K562 (cell line): ENCODE measurements at regions not wholly inside any gene's neighbourhood (a gene's known extent, or its start where the extent isn't known, plus 50 kb on each side); places are given as distances from the start of the nearest gene placed in this dataset.

Experiments
- CBFA2T2 ChIP-seq: fragments of 450-650 bp; conservative IDR thresholded peaks from 2 replicates; pipeline ENCODE4 v1.6.1; 2017; ENCODE audit warnings: mild to moderate bottlenecking
- CCAR2 ChIP-seq: fragments of 200-400 bp; formaldehyde crosslinking; IDR thresholded peaks from 2 replicates; pipeline ENCODE4 v1.6.1; 2017; ENCODE audit warnings: mild to moderate bottlenecking, low read depth, low read length
- KAT2B ChIP-seq: IDR thresholded peaks from one replicate; pipeline ENCODE4 v1.6.1; 2012; ENCODE audit warnings: low read depth, mild to moderate bottlenecking, control low read depth, inconsistent platforms, low read length, moderate library complexity
- KAT7 ChIP-seq: sonication (generic); formaldehyde crosslinking; IDR thresholded peaks from 2 replicates; pipeline ENCODE4 v1.8.0; 2022; ENCODE audit warnings: missing genetic modification reagents, mild to moderate bottlenecking, borderline replicate concordance
- MBD2 ChIP-seq: sonication (generic); IDR thresholded peaks from 2 replicates; pipeline ENCODE4 v1.6.1; 2016; ENCODE audit warnings: low read depth, borderline replicate concordance
- MYC ChIP-seq, 2 experiments: fragments of 250-450 bp in 1 of 2; sonication (Bioruptor Pico) in 1 of 2; IDR thresholded peaks; 2 replicates each; pipeline versions ENCODE4 v1.5.1 to v1.6.1; 2012 to 2021; ENCODE audit warnings: low read depth in 2 of 2, borderline replicate concordance in 1 of 2, improper control_type of control experiment in 1 of 2, low read length in 1 of 2, mild to moderate bottlenecking in 1 of 2, moderate library complexity in 1 of 2
- NCOR1 ChIP-seq: fragments of 450-650 bp; IDR thresholded peaks from 2 replicates; pipeline ENCODE4 v1.6.1; 2016; ENCODE audit warnings: mild to moderate bottlenecking, moderate library complexity
- PRPF4 ChIP-seq: fragments of 200-400 bp; formaldehyde crosslinking; IDR thresholded peaks from one replicate; pipeline ENCODE4 v1.6.1; 2017; ENCODE audit warnings: low read length, low read depth, mild to moderate bottlenecking; ENCODE audit not compliant: insufficient read depth, poor library complexity, severe bottlenecking
- RBBP5 ChIP-seq: fragments of 200-600 bp; sonication (generic); IDR thresholded peaks from 2 replicates; pipeline ENCODE4 v1.6.1; 2012; ENCODE audit warnings: borderline replicate concordance, mild to moderate bottlenecking, low read length, control low read depth, inconsistent platforms; ENCODE audit not compliant: insufficient read depth, poor library complexity, severe bottlenecking
- SRSF1 ChIP-seq: fragments of 200-400 bp; formaldehyde crosslinking; IDR thresholded peaks from 2 replicates; pipeline ENCODE4 v1.6.1; 2017; ENCODE audit warnings: mild to moderate bottlenecking, low read depth, low read length, moderate library complexity
- SUPT5H ChIP-seq: fragments of 450-650 bp; IDR thresholded peaks from 2 replicates; pipeline ENCODE4 v1.6.1; 2016
- ZNF584 ChIP-seq: fragments of 200-800 bp; sonication (Bioruptor generic); IDR thresholded peaks from 2 replicates; pipeline ENCODE4 v1.6.1; 2016; ENCODE audit warnings: low read depth, mild to moderate bottlenecking, missing genetic modification characterization, missing compliant biosample characterization
- TF ChIP-seq, protein P1 (sequence below): fragments of 450-650 bp; formaldehyde crosslinking; IDR thresholded peaks from 2 replicates; pipeline ENCODE4 v1.4.0; 2022; ENCODE audit warnings: missing genetic modification characterization
- TF ChIP-seq, protein P2 (sequence below), 3 experiments: fragments of 200-800 bp in 1 of 3; sonication (Bioruptor generic) in 1 of 3; sonication (generic) in 1 of 3; formaldehyde crosslinking in 1 of 3; IDR thresholded peaks; 2 replicates each; pipeline versions ENCODE4 v1.6.1 to v1.8.0; 2016 to 2022; ENCODE audit warnings: mild to moderate bottlenecking in 2 of 3, missing compliant biosample characterization in 2 of 3, missing genetic modification characterization in 2 of 3, missing genetic modification reagents in 1 of 3
- TF ChIP-seq, protein P3 (sequence below): conservative IDR thresholded peaks from 2 replicates; pipeline ENCODE4 v1.6.1; 2011; ENCODE audit warnings: low read depth, mild to moderate bottlenecking, low read length; ENCODE audit not compliant: control insufficient read depth
- TF ChIP-seq, protein P4 (sequence below): IDR thresholded peaks from 3 replicates; pipeline ENCODE4 v1.6.1; 2011; ENCODE audit warnings: borderline replicate concordance, mild to moderate bottlenecking, moderate library complexity; ENCODE audit not compliant: insufficient read length; ENCODE audit errors: extremely low read depth
- TF ChIP-seq, protein P5 (sequence below): sonication (generic); formaldehyde crosslinking; IDR thresholded peaks from 2 replicates; pipeline ENCODE4 v1.8.1; 2023; ENCODE audit warnings: mild to moderate bottlenecking, missing genetic modification reagents, moderate library complexity

DNA sequence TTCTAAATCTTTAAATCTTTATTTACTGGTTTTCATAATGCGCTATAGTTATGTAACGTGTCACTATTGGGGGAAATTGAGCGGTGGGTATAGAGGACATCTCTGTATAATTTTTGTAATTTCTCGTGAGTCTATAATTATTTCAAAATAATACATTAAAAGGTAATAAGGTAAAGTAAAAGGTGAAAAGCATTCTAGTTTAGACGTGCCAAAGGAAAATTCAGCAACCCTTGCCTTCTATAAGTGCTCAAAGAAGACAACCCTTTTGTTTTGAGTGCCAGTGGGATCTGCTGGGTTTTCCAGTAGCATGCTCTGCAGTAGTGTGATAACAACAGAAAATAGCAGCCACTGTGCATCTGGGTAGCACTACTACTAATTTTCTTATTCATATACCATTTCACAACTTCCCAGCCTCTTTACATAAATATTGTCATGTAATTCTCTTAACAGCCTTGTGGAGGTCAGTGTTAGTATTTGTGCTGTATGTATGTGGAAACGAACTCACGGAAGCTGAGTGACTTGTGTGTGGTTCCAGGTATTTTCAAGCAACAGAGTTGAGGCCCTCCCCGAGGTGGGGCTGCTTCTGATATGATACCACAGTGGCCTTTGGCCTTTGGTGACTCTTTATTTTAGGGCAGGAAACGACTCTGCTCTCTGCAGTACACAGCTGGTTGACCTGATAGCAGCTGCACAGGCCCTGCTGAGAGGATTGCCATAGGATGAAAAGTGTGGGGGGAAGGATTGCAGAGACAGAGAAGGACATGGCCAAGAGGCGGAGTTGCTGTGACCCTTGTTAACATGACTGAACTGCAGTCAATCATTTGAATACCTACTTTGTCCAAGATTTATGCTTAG is 104.5 kb downstream of the TDRD15 start (continued):
- TF ChIP-seq MYC (IDR thresholded peaks at IDR 0.05; ENCODE audit: low read depth, low read length) (no peak), MYC (CRISPR knock-in tag; IDR thresholded peaks at IDR 0.05; ENCODE audit: borderline replicate concordance, low read depth) (no peak), KAT7 (CRISPR knock-in tag) (no peak), NCOR1 (peak; percentile 93), ZNF584 (CRISPR knock-in tag) (0 out of 2 replicates have a peak, but pooled peaks have one; percentile 25), RBBP5 (no peak), SRSF1 (no peak), SUPT5H (no peak), CBFA2T2 (peak; percentile 94), CCAR2 (no peak), PRPF4 (no peak), KAT2B (no peak), MBD2 (peak; percentile 48; the same call in 1 of the 2 replicates)
- TF ChIP-seq, protein P1, sequence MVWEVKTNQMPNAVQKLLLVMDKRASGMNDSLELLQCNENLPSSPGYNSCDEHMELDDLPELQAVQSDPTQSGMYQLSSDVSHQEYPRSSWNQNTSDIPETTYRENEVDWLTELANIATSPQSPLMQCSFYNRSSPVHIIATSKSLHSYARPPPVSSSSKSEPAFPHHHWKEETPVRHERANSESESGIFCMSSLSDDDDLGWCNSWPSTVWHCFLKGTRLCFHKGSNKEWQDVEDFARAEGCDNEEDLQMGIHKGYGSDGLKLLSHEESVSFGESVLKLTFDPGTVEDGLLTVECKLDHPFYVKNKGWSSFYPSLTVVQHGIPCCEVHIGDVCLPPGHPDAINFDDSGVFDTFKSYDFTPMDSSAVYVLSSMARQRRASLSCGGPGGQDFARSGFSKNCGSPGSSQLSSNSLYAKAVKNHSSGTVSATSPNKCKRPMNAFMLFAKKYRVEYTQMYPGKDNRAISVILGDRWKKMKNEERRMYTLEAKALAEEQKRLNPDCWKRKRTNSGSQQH (CRISPR knock-in tag): no peak
- TF ChIP-seq, protein P2, sequence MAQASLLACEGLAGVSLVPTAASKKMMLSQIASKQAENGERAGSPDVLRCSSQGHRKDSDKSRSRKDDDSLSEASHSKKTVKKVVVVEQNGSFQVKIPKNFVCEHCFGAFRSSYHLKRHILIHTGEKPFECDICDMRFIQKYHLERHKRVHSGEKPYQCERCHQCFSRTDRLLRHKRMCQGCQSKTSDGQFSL (CRISPR knock-in tag; IDR thresholded peaks at IDR 0.05): no peak
- TF ChIP-seq, protein P2 (tag; IDR thresholded peaks at IDR 0.05): no peak; a peak in 1 of 4 replicates
- TF ChIP-seq, protein P3, sequence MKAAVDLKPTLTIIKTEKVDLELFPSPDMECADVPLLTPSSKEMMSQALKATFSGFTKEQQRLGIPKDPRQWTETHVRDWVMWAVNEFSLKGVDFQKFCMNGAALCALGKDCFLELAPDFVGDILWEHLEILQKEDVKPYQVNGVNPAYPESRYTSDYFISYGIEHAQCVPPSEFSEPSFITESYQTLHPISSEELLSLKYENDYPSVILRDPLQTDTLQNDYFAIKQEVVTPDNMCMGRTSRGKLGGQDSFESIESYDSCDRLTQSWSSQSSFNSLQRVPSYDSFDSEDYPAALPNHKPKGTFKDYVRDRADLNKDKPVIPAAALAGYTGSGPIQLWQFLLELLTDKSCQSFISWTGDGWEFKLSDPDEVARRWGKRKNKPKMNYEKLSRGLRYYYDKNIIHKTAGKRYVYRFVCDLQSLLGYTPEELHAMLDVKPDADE: peak; percentile 63; the same call in 1 of the 2 replicates
- TF ChIP-seq, protein P4, sequence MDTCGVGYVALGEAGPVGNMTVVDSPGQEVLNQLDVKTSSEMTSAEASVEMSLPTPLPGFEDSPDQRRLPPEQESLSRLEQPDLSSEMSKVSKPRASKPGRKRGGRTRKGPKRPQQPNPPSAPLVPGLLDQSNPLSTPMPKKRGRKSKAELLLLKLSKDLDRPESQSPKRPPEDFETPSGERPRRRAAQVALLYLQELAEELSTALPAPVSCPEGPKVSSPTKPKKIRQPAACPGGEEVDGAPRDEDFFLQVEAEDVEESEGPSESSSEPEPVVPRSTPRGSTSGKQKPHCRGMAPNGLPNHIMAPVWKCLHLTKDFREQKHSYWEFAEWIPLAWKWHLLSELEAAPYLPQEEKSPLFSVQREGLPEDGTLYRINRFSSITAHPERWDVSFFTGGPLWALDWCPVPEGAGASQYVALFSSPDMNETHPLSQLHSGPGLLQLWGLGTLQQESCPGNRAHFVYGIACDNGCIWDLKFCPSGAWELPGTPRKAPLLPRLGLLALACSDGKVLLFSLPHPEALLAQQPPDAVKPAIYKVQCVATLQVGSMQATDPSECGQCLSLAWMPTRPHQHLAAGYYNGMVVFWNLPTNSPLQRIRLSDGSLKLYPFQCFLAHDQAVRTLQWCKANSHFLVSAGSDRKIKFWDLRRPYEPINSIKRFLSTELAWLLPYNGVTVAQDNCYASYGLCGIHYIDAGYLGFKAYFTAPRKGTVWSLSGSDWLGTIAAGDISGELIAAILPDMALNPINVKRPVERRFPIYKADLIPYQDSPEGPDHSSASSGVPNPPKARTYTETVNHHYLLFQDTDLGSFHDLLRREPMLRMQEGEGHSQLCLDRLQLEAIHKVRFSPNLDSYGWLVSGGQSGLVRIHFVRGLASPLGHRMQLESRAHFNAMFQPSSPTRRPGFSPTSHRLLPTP: no peak
- TF ChIP-seq, protein P5, sequence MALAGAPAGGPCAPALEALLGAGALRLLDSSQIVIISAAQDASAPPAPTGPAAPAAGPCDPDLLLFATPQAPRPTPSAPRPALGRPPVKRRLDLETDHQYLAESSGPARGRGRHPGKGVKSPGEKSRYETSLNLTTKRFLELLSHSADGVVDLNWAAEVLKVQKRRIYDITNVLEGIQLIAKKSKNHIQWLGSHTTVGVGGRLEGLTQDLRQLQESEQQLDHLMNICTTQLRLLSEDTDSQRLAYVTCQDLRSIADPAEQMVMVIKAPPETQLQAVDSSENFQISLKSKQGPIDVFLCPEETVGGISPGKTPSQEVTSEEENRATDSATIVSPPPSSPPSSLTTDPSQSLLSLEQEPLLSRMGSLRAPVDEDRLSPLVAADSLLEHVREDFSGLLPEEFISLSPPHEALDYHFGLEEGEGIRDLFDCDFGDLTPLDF (CRISPR knock-in tag): no peak
